ENCODE measurements at regions not wholly inside any gene's neighbourhood (a gene's known extent, or its start where the extent isn't known, plus 50 kb on each side); places are given as distances from the start of the nearest gene placed in this dataset.
"Not testable (repeated sequence)": the region's sequence is repeated elsewhere in the genome, so short reads cannot be mapped to it uniquely, and the experiment has no call there.

GRCh38 chr7:32765185-32765584 is 126.4 kb downstream of the KBTBD2 start:
- TF ChIP-seq ESRRG (CRISPR knock-in tag; IDR thresholded peaks at IDR 0.05) (no peak), SNAI2 (CRISPR knock-in tag; IDR thresholded peaks at IDR 0.05) (no peak), ZNF565 (CRISPR knock-in tag; conservative IDR thresholded peaks at IDR 0.05; ENCODE audit: low read depth) (no peak), ZC3H10 (CRISPR knock-in tag; IDR thresholded peaks at IDR 0.05) (no peak)
- ATAC-seq = no peak

GRCh38 chr7:32762925-32763293 is 128.7 kb downstream of the KBTBD2 start:
- no peak for ATAC-seq
- TF ChIP-seq BACH2 (CRISPR knock-in tag; IDR thresholded peaks at IDR 0.05; ENCODE audit: borderline replicate concordance) = no peak
- no peak for TF ChIP-seq SNAI2 (CRISPR knock-in tag; IDR thresholded peaks at IDR 0.05)
- TF ChIP-seq ZNF70 (CRISPR knock-in tag; IDR thresholded peaks at IDR 0.05) = no peak
- no peak for TF ChIP-seq PPARA (CRISPR knock-in tag; IDR thresholded peaks at IDR 0.05; ENCODE audit: borderline replicate concordance)
- TF ChIP-seq PATZ1 (CRISPR knock-in tag; IDR thresholded peaks at IDR 0.05; ENCODE audit: borderline replicate concordance) = no peak
- no peak for TF ChIP-seq ZNF8 (CRISPR knock-in tag; IDR thresholded peaks at IDR 0.05)
- TF ChIP-seq ZFP3 (CRISPR knock-in tag; IDR thresholded peaks at IDR 0.05) = no peak
- TF ChIP-seq RARB (CRISPR knock-in tag; IDR thresholded peaks at IDR 0.05) = no peak
- no peak for TF ChIP-seq ZNF565 (CRISPR knock-in tag; conservative IDR thresholded peaks at IDR 0.05; ENCODE audit: low read depth)
- TF ChIP-seq CREB5 (CRISPR knock-in tag; IDR thresholded peaks at IDR 0.05; ENCODE audit: low read depth) = no peak
- no peak for TF ChIP-seq GLIS3 (CRISPR knock-in tag; IDR thresholded peaks at IDR 0.05)
- TF ChIP-seq OSR1 (CRISPR knock-in tag; IDR thresholded peaks at IDR 0.05) = no peak
- TF ChIP-seq CSDC2 (CRISPR knock-in tag; IDR thresholded peaks at IDR 0.05) = no peak
- no peak for TF ChIP-seq ARNTL (CRISPR knock-in tag; IDR thresholded peaks at IDR 0.05; ENCODE audit: borderline replicate concordance, low read depth)
- no peak for TF ChIP-seq POU6F1 (CRISPR knock-in tag; IDR thresholded peaks at IDR 0.05; ENCODE audit: borderline replicate concordance, low read depth)

GRCh38 chr7:32762206-32762924 is 129.2 kb downstream of the KBTBD2 start:
- ATAC-seq = not testable (repeated sequence)

- ATAC-seq = no peak; the same call in 2 of the 3 replicates
- TF ChIP-seq TSHZ2 (CRISPR knock-in tag; IDR thresholded peaks at IDR 0.05) (no peak), ZNF70 (CRISPR knock-in tag; IDR thresholded peaks at IDR 0.05) (no peak), ESRRG (CRISPR knock-in tag; IDR thresholded peaks at IDR 0.05) (no peak), RARB (CRISPR knock-in tag; IDR thresholded peaks at IDR 0.05) (no peak), POU6F1 (CRISPR knock-in tag; IDR thresholded peaks at IDR 0.05; ENCODE audit: borderline replicate concordance, low read depth) (no peak), GLIS3 (CRISPR knock-in tag; IDR thresholded peaks at IDR 0.05) (no peak), BACH2 (CRISPR knock-in tag; IDR thresholded peaks at IDR 0.05; ENCODE audit: borderline replicate concordance) (no peak), ARNTL (CRISPR knock-in tag; IDR thresholded peaks at IDR 0.05; ENCODE audit: borderline replicate concordance, low read depth) (no peak), OSR1 (CRISPR knock-in tag; IDR thresholded peaks at IDR 0.05) (no peak), ZNF565 (CRISPR knock-in tag; conservative IDR thresholded peaks at IDR 0.05; ENCODE audit: low read depth) (no peak), CSRNP3 (CRISPR knock-in tag; IDR thresholded peaks at IDR 0.05) (no peak), TOX (CRISPR knock-in tag; IDR thresholded peaks at IDR 0.05; ENCODE audit: borderline replicate concordance) (no peak), ISL1 (CRISPR knock-in tag; IDR thresholded peaks at IDR 0.05) (no peak), ZFP3 (CRISPR knock-in tag; IDR thresholded peaks at IDR 0.05) (no peak), ZC3H10 (CRISPR knock-in tag; IDR thresholded peaks at IDR 0.05) (no peak), PPARA (CRISPR knock-in tag; IDR thresholded peaks at IDR 0.05; ENCODE audit: borderline replicate concordance) (no peak), TCF4 (CRISPR knock-in tag; IDR thresholded peaks at IDR 0.05; ENCODE audit: borderline replicate concordance) (no peak), ZNF8 (CRISPR knock-in tag; IDR thresholded peaks at IDR 0.05) (no peak), ZFP30 (CRISPR knock-in tag; IDR thresholded peaks at IDR 0.05) (no peak)
These were observed 129.9 kb downstream of the KBTBD2 start for GRCh38 chr7:32761451-32762205.
